Superior temporal gyrus (tissue), 1 donor: ENCODE measurements at regions not wholly inside any gene's neighbourhood (a gene's known extent, or its start where the extent isn't known, plus 50 kb on each side); places are given as distances from the start of the nearest gene placed in this dataset.

Experiments
- DNase-seq: peaks from one replicate; pipeline ENCODE4 v3.0.0-alpha.2; 2016; ENCODE audit errors: extremely low spot score

DNA sequence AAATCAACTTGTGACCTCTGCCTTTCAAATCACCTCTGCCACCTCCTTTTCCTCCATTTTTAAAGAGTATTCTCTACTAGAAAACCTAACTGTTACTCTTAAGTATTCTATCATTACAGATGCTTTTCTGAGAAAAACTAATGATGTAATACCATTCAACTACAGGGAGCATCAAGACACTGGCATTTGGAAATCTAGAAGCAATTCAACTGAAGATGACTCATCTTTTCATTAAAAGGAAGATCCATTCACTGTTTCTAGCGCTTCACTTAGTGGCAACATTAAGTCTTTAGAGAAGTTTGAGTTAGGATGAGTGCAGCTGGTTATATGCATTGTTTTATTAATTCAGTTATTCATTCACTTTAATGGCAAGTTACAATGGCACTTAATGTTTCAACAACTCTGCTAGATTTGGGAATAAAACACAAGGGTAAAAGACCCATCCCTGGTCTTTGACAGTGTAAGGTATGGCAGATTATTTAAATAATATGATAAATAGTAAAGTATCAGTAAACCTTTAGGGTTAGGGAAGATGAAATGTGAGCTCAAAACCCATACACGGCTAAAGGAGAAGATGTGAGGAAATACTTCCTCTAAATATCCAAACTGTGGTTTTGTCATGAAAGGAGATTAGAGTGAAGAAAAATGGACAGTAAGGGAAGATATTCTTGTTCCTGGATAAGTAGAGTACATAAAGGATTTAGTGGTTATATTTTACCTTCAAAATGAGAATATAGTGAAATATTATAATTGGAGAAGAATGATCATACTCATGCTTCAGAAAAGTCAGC lies 61.7 kb downstream of the KCNJ2 start:
- DNase-seq = no peak

GRCh38 chr17:70232466-70232865 lies 63.1 kb downstream of the KCNJ2 start:
- DNase-seq = no peak

- DNase-seq = no peak
Measured at GRCh38 chr17:70235252-70235651, 65.9 kb downstream of the KCNJ2 start.

GRCh38 chr17:70238228-70238627 lies 68.9 kb downstream of the KCNJ2 start:
- DNase-seq = no peak

DNA sequence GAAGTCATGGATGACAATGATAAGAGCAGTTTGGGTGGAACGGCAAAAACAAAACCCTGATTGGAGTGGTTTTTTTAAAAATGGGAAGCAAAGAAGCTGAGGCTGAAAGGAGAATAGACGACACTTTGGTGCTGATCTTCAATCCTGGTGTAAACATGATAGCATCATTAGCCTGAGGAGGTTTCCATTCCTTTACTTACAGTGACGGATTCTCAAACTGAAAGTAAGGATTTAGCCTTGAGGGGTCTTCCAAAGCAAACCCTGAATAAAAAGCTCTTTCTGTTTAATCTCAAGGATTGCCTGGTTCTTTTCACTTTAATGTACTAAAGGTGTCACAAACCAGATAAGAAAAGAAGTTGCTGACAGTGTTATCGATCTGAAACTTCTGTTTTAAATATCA lies 69.3 kb downstream of the KCNJ2 start:
- DNase-seq = no peak

GRCh38 chr17:70239391-70239826 lies 70.1 kb downstream of the KCNJ2 start:
- no peak for DNase-seq

- DNase-seq = no peak
Measured at GRCh38 chr17:70241071-70241470, 71.7 kb downstream of the KCNJ2 start.

- DNase-seq = no peak
Measured at GRCh38 chr17:70242781-70243437, 73.6 kb downstream of the KCNJ2 start.

DNA sequence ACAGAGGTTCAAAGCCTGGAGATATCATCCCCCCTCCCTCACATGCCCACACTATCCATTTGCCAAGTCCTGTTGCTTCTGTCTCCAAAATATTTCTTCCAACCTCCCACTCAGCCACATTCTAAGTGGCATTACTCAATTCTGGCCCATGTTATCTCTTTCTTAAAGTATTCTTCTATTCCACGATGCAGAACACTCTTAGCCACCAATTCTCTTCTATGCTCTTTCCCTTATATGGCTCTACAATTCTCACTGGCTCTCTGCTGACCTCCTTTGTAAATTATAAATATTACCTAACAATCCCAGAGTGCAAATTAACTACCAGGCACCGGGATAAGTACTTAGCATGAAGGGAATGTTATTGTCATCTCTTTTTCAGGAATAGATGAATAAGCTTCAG lies 82.4 kb downstream of the KCNJ2 start:
- no peak for DNase-seq

GRCh38 chr17:70254735-70255460 lies 85.6 kb downstream of the KCNJ2 start:
- no peak for DNase-seq

- DNase-seq = no peak
Measured at GRCh38 chr17:70256751-70257150, 87.4 kb downstream of the KCNJ2 start.

DNA sequence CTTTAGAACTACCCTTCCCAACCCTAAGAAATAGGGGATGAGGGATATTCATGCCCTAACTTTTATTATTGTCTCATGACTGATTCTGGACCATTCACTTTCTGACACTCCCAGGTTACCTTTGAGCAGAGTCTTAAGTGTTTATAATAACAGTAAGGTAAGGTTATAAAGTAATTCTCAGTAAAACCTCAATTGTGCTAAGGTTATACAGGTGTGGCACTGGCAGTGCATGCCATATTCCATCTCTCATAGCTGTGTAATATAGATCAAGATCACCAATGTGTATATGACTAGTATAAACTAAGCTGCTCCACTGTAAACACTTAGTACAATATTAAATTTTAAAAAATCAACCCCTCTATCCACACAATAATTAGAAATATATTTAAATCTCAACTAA lies 89.1 kb downstream of the KCNJ2 start:
- DNase-seq = no peak

DNA sequence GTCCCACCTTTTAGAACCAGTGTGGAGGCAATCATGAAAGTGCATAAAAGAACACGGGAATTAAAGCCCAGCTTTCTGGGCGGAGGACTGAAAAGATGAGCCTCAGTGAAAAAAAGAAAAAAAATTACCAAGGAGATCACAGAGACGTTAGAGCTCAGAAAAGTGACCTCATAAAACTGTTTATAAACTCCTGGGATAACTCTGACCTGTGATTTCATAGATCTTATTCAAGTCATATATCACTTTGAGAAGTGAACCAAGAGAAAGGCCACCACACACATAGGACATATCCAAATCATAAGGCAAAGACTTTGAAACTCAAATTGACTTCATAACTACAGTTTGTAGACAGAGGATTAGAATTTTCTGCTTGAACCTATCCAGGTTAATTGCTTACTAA lies 90.1 kb downstream of the KCNJ2 start:
- DNase-seq = no peak

GRCh38 chr17:70261170-70261569 lies 91.8 kb downstream of the KCNJ2 start:
- peak; percentile 73 for DNase-seq

DNA sequence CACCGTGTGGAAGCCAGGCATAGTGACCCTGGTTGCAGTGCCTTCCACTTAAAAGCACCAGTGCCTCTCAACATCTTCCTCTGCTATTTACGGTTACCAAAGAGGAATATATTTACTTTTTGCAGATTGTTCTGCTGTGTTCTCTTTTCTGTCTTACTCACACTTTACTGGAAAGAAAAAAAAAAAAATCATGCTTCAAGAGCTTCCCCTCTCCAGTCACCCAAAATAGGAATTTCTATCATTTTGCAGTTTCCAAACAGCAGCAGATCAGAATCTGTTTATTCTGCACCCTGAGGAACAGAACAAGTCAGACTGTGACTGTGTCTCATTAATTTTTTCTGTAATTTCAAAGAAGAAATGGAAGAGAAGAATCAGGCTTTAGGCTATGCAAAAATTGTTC lies 96.1 kb downstream of the KCNJ2 start:
- peak; percentile 59 for DNase-seq

DNA sequence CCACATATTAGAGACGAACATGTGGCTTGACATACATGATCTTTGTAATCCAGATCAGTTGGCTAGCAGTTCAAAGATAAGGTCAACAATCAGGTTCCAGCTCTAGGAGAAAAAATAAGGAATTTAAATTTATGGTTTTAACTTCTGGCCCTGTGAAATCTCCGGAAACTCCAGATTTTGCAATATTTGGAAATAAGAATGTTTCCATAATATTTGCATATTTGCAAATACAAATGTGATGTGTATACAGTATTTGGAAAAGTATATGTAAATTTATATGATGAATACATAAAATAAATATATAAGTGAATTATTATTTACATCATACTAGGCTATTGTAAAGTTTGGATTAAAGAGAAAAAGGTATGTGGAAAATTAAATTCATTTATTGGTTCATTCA lies 97.1 kb downstream of the KCNJ2 start:
- no peak for DNase-seq

DNA sequence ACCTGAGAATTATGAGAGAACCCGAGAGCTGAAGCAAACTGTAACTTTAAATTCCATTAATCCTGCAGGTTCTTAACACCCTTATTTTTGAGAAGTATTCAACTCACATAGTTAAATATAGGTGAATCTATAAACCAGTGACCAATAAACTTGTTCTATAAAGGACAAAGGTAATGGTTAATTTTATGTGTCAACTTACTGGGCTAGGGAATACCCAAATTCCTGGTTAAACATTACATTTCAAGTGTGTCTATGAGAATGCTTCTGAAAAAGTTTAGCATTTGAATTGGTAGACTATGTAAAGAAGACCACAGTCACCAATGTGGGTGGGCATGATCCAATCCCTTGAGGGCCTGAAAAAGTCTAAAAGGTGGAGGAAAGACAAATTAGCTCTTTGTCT lies 99.1 kb downstream of the KCNJ2 start:
- DNase-seq = no peak

- DNase-seq = no peak
Measured at GRCh38 chr17:70270554-70270953, 101.2 kb downstream of the KCNJ2 start.

DNA sequence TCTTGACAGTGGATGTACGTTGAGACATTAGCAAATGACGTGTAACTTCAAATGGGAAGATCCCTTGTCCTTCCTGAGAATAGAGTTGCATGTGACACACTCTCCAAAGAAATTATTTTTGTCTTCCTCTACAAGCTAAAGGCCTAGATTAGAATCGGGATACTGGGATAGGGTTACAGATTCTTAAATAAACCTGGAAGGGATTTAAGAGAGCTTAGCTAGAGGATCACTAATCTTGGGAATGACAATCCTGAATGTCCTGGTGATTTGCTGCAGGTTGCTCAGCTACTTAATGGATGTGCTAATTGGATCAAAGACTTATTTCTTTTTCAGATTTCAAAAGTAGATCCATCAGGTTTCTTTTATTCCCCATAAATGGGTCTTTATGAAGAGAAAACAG lies 101.9 kb downstream of the KCNJ2 start:
- DNase-seq = no peak

- DNase-seq = no peak
Measured at GRCh38 chr17:70271672-70272071, 102.3 kb downstream of the KCNJ2 start.

DNA sequence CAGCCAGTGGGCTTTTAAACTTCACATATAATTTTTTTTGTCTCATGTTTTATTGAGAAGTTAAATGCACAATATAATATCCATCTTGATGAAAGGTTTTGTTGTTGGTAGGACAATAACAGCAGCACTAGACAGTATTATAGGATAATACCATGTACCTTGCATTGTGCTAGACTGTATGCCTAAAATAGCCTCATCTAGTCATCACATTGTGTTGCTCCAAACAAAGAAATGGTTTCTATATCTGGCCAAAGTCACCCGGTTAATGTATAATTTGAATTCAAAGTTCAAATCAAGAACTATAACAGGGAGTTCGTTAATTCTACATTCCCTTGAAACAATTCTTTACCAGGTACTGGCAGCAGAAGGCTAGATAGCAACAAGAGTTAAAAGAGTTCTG lies 104.9 kb downstream of the KCNJ2 start:
- DNase-seq = no peak

DNA sequence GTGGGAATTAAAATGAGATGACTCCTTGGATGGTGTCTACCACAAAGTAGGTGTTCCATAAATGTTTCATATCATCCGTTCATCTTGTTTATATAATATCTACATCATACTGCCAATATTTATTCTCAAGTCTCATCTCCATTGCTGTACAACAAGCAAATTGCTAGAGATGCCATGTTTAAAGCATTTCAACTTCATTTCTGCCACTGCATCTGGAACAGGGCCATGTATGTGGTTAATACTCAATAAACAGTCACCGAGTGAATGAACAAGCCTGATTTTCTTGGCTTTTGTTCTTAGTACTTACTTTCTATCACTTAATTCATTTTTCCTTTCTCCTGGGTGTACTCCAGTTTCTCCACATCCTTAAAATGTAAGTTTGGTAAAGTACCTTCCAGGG lies 107.6 kb downstream of the KCNJ2 start:
- no peak for DNase-seq
